Adrenal gland (tissue), 5 donors: ENCODE measurements at regions not wholly inside any gene's neighbourhood (a gene's known extent, or its start where the extent isn't known, plus 50 kb on each side); places are given as distances from the start of the nearest gene placed in this dataset.

Source experiments
- POLR2A ChIP-seq, 2 donors: fragments of 450-650 bp; IDR thresholded peaks; one replicate each; pipeline ENCODE4 v1.6.1; 2017; ENCODE audit warnings: antibody characterized with exemption in 2 of 2, mild to moderate bottlenecking in 2 of 2, moderate library complexity in 1 of 2
- TF ChIP-seq, protein P1 (sequence below), 6 experiments: fragments of 450-650 bp in 4 of 6; fragments of 200-600 bp in 2 of 6; sonication (generic) in 1 of 6; IDR thresholded peaks; 1 replicate in 5 of 6; 2 replicates in 1 of 6; pipeline versions ENCODE4 v1.5.1 to v1.8.0; 2016 to 2021; ENCODE audit warnings: antibody characterized with exemption in 6 of 6, mild to moderate bottlenecking in 2 of 6, moderate library complexity in 1 of 6
- donor health status: DM: no; HTN: no; CAD: no.

DNA sequence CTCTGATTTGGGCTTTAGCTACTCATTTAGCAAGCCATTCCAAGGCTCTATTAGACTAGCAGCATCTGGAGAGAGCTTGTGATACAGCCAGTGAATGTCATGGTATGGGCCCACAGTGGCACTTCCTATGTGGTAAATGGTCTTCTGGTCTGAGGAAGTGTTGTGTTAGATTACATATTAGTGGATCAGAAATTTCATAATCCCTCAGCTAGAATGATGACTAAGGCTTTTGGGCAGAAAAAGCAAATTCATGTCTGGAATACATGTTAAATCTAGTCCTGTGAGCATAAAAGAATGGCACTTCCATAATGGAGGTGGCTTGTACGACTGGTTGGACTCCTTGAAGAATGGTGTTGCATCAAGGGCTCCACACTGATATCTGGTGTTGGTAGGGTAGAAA, 436.8 kb upstream of the CWC22 start:
- TF ChIP-seq, protein P1, sequence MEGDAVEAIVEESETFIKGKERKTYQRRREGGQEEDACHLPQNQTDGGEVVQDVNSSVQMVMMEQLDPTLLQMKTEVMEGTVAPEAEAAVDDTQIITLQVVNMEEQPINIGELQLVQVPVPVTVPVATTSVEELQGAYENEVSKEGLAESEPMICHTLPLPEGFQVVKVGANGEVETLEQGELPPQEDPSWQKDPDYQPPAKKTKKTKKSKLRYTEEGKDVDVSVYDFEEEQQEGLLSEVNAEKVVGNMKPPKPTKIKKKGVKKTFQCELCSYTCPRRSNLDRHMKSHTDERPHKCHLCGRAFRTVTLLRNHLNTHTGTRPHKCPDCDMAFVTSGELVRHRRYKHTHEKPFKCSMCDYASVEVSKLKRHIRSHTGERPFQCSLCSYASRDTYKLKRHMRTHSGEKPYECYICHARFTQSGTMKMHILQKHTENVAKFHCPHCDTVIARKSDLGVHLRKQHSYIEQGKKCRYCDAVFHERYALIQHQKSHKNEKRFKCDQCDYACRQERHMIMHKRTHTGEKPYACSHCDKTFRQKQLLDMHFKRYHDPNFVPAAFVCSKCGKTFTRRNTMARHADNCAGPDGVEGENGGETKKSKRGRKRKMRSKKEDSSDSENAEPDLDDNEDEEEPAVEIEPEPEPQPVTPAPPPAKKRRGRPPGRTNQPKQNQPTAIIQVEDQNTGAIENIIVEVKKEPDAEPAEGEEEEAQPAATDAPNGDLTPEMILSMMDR (IDR thresholded peaks at IDR 0.05), result no peak
- TF ChIP-seq POLR2A (IDR thresholded peaks at IDR 0.05), result no peak
